Stimulated activated naive CD8-positive, alpha-beta T cell treated with anti-CD3 and anti-CD28 coated beads, Interleukin-15, Interleukin-2, amounts not matched to agents 100 ng/mL and 50 ng/mL, for 24 hours (primary cell): ENCODE measurements at regions not wholly inside any gene's neighbourhood (a gene's known extent, or its start where the extent isn't known, plus 50 kb on each side); places are given as distances from the start of the nearest gene placed in this dataset.
"Not testable (repeated sequence)": the region's sequence is repeated elsewhere in the genome, so short reads cannot be mapped to it uniquely, and the experiment has no call there.

Experiments
- H3K27ac Mint-ChIP-seq: one replicate; pipeline ENCODE4 v1.8.0; 2021; ENCODE audit warnings: mild to moderate bottlenecking, mixed read lengths
- H3K27me3 Mint-ChIP-seq: one replicate; pipeline ENCODE4 v1.8.0; 2021; ENCODE audit warnings: mixed read lengths
- H3K36me3 Mint-ChIP-seq: one replicate; pipeline ENCODE4 v1.8.0; 2021; ENCODE audit warnings: low read depth, mixed read lengths
- H3K4me1 Mint-ChIP-seq: one replicate; pipeline ENCODE4 v1.8.0; 2021; ENCODE audit warnings: low read depth, mixed read lengths
- H3K4me3 Mint-ChIP-seq: one replicate; pipeline ENCODE4 v1.8.0; 2021; ENCODE audit warnings: mild to moderate bottlenecking, mixed read lengths
- H3K9me3 Mint-ChIP-seq: one replicate; pipeline ENCODE4 v1.8.0; 2021; ENCODE audit warnings: mixed read lengths

- peak overlapping the region; percentile 36 for H3K27ac Mint-ChIP-seq
- H3K4me1 Mint-ChIP-seq: peaks cover 45% of the 10 kb centered on the region
- no peak overlapping the region for H3K4me3 Mint-ChIP-seq
- H3K9me3 Mint-ChIP-seq: peaks cover 11% of the 10 kb centered on the region
- H3K27me3 Mint-ChIP-seq: no peaks in the 10 kb centered on the region
- no peaks in the 10 kb centered on the region for H3K36me3 Mint-ChIP-seq
Observed at GRCh38 chr14:98926146-98926545, 345.9 kb downstream of the BCL11B start.

- no peaks in the 10 kb centered on the region for H3K27me3 Mint-ChIP-seq
- no peaks in the 10 kb centered on the region for H3K36me3 Mint-ChIP-seq
- peaks cover 52% of the 10 kb centered on the region for H3K4me1 Mint-ChIP-seq
- no peak overlapping the region for H3K4me3 Mint-ChIP-seq
- H3K27ac Mint-ChIP-seq: no peak overlapping the region
- H3K9me3 Mint-ChIP-seq: peaks cover 9% of the 10 kb centered on the region
Observed at GRCh38 chr14:98926801-98927200, 345.2 kb downstream of the BCL11B start.

- Mint-ChIP-seq H3K9me3 (no peaks in the 10 kb centered on the region), H3K4me3 (no peak overlapping the region), H3K36me3 (no peaks in the 10 kb centered on the region), H3K27ac (no peak overlapping the region), H3K27me3 (no peaks in the 10 kb centered on the region), H3K4me1 (peaks cover 63% of the 10 kb centered on the region)
Observed at GRCh38 chr14:98927986-98928385, 344.0 kb downstream of the BCL11B start.

GRCh38 chr14:98928418-98928817 is 343.6 kb downstream of the BCL11B start:
- Mint-ChIP-seq H3K4me1 (peaks cover 68% of the 10 kb centered on the region), H3K27me3 (no peaks in the 10 kb centered on the region), H3K9me3 (no peaks in the 10 kb centered on the region), H3K36me3 (no peaks in the 10 kb centered on the region), H3K27ac (no peak overlapping the region), H3K4me3 (no peak overlapping the region)

- Mint-ChIP-seq H3K27ac (peak overlapping the region; percentile 86), H3K27me3 (no peaks in the 10 kb centered on the region), H3K4me3 (no peak overlapping the region), H3K4me1 (peaks cover 81% of the 10 kb centered on the region), H3K9me3 (peaks cover 10% of the 10 kb centered on the region), H3K36me3 (peaks cover 8% of the 10 kb centered on the region)
Observed at GRCh38 chr14:98931126-98931525, 340.9 kb downstream of the BCL11B start.

GRCh38 chr14:98931911-98932310 is 340.1 kb downstream of the BCL11B start:
- Mint-ChIP-seq H3K36me3 (peaks cover 8% of the 10 kb centered on the region), H3K9me3 (peaks cover 10% of the 10 kb centered on the region), H3K27me3 (no peaks in the 10 kb centered on the region), H3K27ac (peak overlapping the region; percentile 86), H3K4me3 (peak overlapping the region; percentile 69), H3K4me1 (peaks cover 84% of the 10 kb centered on the region)

GRCh38 chr14:98932431-98933325 is 339.3 kb downstream of the BCL11B start:
- Mint-ChIP-seq H3K9me3 (peaks cover 10% of the 10 kb centered on the region), H3K4me1 (peaks cover 86% of the 10 kb centered on the region), H3K27me3 (no peaks in the 10 kb centered on the region), H3K27ac (peak overlapping the region; percentile 86), H3K36me3 (peaks cover 8% of the 10 kb centered on the region), H3K4me3 (peak overlapping the region; percentile 69)

GRCh38 chr14:98934569-98934968 is 337.4 kb downstream of the BCL11B start:
- not testable (repeated sequence) for H3K9me3 Mint-ChIP-seq, H3K36me3 Mint-ChIP-seq, H3K27me3 Mint-ChIP-seq
- H3K4me3 Mint-ChIP-seq: peak overlapping the region; percentile 25
- peak overlapping the region; percentile 84 for H3K27ac Mint-ChIP-seq
- H3K4me1 Mint-ChIP-seq: peaks cover 87% of the 10 kb centered on the region

GRCh38 chr14:98935921-98936320 is 336.1 kb downstream of the BCL11B start:
- Mint-ChIP-seq H3K4me3 (no peak overlapping the region), H3K27ac (no peak overlapping the region), H3K27me3 (no peaks in the 10 kb centered on the region), H3K36me3 (peaks cover 8% of the 10 kb centered on the region), H3K9me3 (peaks cover 10% of the 10 kb centered on the region), H3K4me1 (peaks cover 91% of the 10 kb centered on the region)

- Mint-ChIP-seq H3K4me1 (peaks cover 80% of the 10 kb centered on the region), H3K27me3 (no peaks in the 10 kb centered on the region), H3K36me3 (peaks cover 8% of the 10 kb centered on the region), H3K27ac (no peak overlapping the region), H3K4me3 (no peak overlapping the region), H3K9me3 (peaks cover 10% of the 10 kb centered on the region)
Observed at GRCh38 chr14:98937021-98937420, 335.0 kb downstream of the BCL11B start.

- H3K4me1 Mint-ChIP-seq: peaks cover 72% of the 10 kb centered on the region
- no peak overlapping the region for H3K4me3 Mint-ChIP-seq
- peak overlapping the region; percentile 17 for H3K27ac Mint-ChIP-seq
- H3K9me3 Mint-ChIP-seq: peaks cover 10% of the 10 kb centered on the region
- H3K27me3 Mint-ChIP-seq: no peaks in the 10 kb centered on the region
- H3K36me3 Mint-ChIP-seq: peaks cover 8% of the 10 kb centered on the region
Observed at GRCh38 chr14:98937712-98938505, 334.1 kb downstream of the BCL11B start.

- Mint-ChIP-seq H3K4me3 (no peak overlapping the region), H3K4me1 (peaks cover 43% of the 10 kb centered on the region), H3K27me3 (no peaks in the 10 kb centered on the region), H3K27ac (no peak overlapping the region), H3K9me3 (no peaks in the 10 kb centered on the region), H3K36me3 (no peaks in the 10 kb centered on the region)
Observed at GRCh38 chr14:98940693-98941437, 331.1 kb downstream of the BCL11B start.

- Mint-ChIP-seq H3K4me1 (peaks cover 38% of the 10 kb centered on the region), H3K27ac (no peak overlapping the region), H3K9me3 (no peaks in the 10 kb centered on the region), H3K36me3 (no peaks in the 10 kb centered on the region), H3K4me3 (no peak overlapping the region), H3K27me3 (no peaks in the 10 kb centered on the region)
Observed at GRCh38 chr14:98941481-98941880, 330.5 kb downstream of the BCL11B start.

- H3K27ac Mint-ChIP-seq: no peak overlapping the region
- H3K9me3 Mint-ChIP-seq: no peaks in the 10 kb centered on the region
- peaks cover 30% of the 10 kb centered on the region for H3K4me1 Mint-ChIP-seq
- no peaks in the 10 kb centered on the region for H3K27me3 Mint-ChIP-seq
- H3K36me3 Mint-ChIP-seq: no peaks in the 10 kb centered on the region
- H3K4me3 Mint-ChIP-seq: no peak overlapping the region
Observed at GRCh38 chr14:98943907-98944306, 328.1 kb downstream of the BCL11B start.

- peaks cover 21% of the 10 kb centered on the region for H3K4me1 Mint-ChIP-seq
- no peaks in the 10 kb centered on the region for H3K36me3 Mint-ChIP-seq
- no peaks in the 10 kb centered on the region for H3K9me3 Mint-ChIP-seq
- H3K4me3 Mint-ChIP-seq: no peak overlapping the region
- no peaks in the 10 kb centered on the region for H3K27me3 Mint-ChIP-seq
- no peak overlapping the region for H3K27ac Mint-ChIP-seq
Observed at GRCh38 chr14:98944989-98945388, 327.0 kb downstream of the BCL11B start.
